NB4 (cell line): ENCODE measurements at regions not wholly inside any gene's neighbourhood (a gene's known extent, or its start where the extent isn't known, plus 50 kb on each side); places are given as distances from the start of the nearest gene placed in this dataset.
"Not testable (repeated sequence)": the region's sequence is repeated elsewhere in the genome, so short reads cannot be mapped to it uniquely, and the experiment has no call there.

ENCODE experiments used
- DNase-seq: peaks from one replicate; pipeline ENCODE4 v3.0.0; 2010; ENCODE audit warnings: low read depth
- H3K4me3 ChIP-seq: one replicate; pipeline ENCODE4 v1.5.1; 2011; ENCODE audit warnings: mild to moderate bottlenecking, low read depth, low read length, moderate library complexity
- MYC ChIP-seq: IDR thresholded peaks from 2 replicates; pipeline ENCODE4 v1.6.1; 2011; ENCODE audit warnings: low read depth, low read length
- POLR2A ChIP-seq: IDR thresholded peaks from 2 replicates; pipeline ENCODE4 v1.6.1; 2011; ENCODE audit warnings: mild to moderate bottlenecking; ENCODE audit not compliant: insufficient read length; ENCODE audit errors: extremely low read depth
- TF ChIP-seq, protein P1 (sequence below): IDR thresholded peaks from one replicate; pipeline ENCODE4 v1.5.1; 2012; ENCODE audit warnings: low read depth, low read length
- TF ChIP-seq, protein P2 (sequence below): IDR thresholded peaks from 2 replicates; pipeline ENCODE4 v1.6.1; 2011; ENCODE audit warnings: low read depth, low read length

DNA sequence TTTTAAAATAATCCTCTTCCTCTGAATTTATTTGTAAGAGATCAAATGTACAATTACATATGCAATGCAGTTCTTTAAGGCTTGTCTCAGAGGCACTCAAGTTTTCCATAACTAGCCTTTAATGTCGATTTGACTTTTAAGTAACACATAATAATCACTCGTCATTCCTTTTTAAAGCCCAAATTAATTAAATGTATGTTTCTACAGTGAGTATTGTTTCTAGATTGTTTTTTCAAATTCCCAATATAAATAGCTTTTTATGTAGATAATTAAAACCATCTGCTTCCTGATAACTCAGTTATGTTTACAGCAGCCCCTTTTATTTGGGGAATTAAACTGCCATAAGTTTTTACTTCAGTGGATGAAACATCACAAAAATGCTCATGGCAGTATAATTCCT is 185.1 kb downstream of the ETNK1 start:
- no peak for DNase-seq
- TF ChIP-seq, protein P1, sequence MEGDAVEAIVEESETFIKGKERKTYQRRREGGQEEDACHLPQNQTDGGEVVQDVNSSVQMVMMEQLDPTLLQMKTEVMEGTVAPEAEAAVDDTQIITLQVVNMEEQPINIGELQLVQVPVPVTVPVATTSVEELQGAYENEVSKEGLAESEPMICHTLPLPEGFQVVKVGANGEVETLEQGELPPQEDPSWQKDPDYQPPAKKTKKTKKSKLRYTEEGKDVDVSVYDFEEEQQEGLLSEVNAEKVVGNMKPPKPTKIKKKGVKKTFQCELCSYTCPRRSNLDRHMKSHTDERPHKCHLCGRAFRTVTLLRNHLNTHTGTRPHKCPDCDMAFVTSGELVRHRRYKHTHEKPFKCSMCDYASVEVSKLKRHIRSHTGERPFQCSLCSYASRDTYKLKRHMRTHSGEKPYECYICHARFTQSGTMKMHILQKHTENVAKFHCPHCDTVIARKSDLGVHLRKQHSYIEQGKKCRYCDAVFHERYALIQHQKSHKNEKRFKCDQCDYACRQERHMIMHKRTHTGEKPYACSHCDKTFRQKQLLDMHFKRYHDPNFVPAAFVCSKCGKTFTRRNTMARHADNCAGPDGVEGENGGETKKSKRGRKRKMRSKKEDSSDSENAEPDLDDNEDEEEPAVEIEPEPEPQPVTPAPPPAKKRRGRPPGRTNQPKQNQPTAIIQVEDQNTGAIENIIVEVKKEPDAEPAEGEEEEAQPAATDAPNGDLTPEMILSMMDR = no peak
- TF ChIP-seq POLR2A (no peak), MYC (no peak)
- TF ChIP-seq, protein P2, sequence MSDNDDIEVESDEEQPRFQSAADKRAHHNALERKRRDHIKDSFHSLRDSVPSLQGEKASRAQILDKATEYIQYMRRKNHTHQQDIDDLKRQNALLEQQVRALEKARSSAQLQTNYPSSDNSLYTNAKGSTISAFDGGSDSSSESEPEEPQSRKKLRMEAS = no peak
- no peak overlapping the region for H3K4me3 ChIP-seq

DNA sequence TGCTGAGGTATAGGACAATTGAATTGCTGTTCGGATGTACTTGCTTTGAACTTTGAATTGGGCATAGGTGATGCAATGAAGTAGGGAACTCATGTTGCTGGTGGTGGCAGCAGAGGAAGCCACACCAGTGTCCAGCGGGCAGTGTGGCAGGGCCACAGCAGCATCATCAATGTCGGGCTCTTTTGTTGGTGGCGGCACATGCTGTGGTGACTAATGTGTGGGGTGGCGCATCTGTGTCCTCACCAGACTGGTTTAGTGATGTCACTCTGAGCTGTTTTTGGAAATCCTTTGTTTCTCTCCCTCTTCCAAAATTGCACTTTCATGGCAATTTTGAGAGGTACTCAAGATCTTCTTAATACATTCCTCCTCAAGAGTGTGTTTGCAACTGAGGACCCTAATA is 187.6 kb downstream of the ETNK1 start:
- no peak for DNase-seq
- TF ChIP-seq, protein P1 = no peak
- no peak overlapping the region for H3K4me3 ChIP-seq

DNA sequence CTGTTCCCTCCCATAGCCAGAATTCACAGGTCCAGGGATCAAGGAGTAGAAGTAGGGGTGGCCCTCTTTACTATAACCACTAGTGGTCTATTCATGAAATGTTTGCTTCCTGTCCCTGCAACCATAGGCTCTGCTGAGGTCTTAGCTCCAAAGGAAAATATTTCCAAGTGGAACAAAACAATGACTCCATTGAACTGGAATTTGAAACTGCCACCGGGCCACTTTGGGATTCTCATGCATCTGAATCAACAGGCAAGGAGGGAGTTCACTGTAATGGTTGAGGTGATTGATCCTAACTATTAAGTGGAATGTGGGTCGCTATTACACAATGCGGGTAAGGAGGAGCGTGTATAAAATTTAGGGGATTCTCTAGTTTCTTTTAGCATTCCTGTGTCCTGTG is 197.0 kb downstream of the ETNK1 start:
- DNase-seq = no peak
- TF ChIP-seq MYC (no peak), POLR2A (no peak)
- TF ChIP-seq, protein P1 = no peak
- TF ChIP-seq, protein P2 = no peak
- no peak overlapping the region for H3K4me3 ChIP-seq

DNA sequence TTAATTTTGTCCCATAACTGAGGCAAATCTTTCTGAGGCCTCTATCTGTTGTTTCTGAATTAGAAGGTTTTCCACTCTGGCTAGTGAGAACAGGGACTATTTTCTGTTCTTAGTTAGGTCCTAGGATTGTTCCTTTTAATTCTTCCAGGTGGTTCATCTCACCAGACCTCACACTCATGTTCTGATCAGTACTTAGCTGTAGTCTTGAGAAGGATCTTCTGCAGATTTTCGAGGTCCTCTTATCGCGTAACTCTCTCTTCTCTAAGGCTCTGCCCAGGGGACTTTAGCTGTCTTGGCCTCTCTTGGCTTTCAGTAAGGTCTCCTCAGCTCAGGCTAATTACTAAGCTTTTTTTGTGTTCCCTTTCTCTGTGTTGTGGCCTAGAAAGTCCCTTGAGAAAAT is 201.1 kb downstream of the ETNK1 start:
- DNase-seq = no peak
- TF ChIP-seq, protein P2 = no peak
- TF ChIP-seq, protein P1 = no peak
- TF ChIP-seq POLR2A = no peak
- H3K4me3 ChIP-seq = no peak overlapping the region

DNA sequence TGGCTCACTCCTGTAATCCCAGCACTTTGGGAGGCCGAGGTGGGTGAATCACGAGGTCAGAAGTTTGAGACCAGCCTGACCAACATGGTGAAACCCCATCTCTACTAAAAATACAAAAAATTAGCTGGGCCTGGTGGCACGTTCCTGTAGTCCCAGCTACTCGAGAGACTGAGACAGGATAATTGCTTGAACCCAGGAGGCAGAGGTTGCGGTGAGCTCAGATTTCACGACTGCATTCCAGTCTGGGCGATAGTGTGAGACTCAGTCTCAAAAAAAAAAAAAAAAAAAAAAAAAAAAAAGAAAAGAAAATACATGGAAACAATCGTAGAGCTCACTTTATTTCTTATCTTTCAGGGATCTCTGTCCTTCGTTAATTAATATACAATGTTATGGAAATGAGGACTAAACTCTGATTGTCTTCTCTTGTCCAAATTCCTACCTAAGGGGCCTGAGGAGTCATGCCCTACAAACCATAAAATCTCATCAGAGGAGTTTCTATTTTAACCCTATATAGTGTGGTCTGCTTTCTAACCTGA is 201.5 kb downstream of the ETNK1 start:
- DNase-seq, H3K4me3 ChIP-seq: not testable (repeated sequence)

DNA sequence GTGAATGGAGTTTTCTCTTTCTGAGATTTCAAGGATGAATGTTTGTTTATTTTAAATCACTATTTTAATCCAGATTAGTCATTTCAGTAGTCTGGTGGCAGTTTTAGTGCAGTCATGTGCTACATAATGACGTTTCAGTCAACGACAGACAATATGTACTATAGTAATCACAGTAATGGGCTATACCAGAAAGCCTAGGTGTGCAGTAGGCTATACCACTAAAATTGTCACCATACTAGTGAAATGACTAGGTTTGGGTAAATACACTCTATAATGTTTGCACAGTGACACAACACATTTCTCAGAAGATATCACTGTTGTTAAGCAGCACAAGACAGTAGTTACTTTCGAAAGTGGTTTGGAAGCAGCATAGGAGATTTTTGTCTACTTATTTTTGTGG is 203.1 kb downstream of the ETNK1 start:
- no peak for DNase-seq
- H3K4me3 ChIP-seq = no peak overlapping the region
- TF ChIP-seq, protein P2 = no peak
- TF ChIP-seq, protein P1 = no peak
- TF ChIP-seq POLR2A (no peak), MYC (no peak)
